HepG2 (cell line): ENCODE measurements at regions not wholly inside any gene's neighbourhood (a gene's known extent, or its start where the extent isn't known, plus 50 kb on each side); places are given as distances from the start of the nearest gene placed in this dataset.
"Not testable (repeated sequence)": the region's sequence is repeated elsewhere in the genome, so short reads cannot be mapped to it uniquely, and the experiment has no call there.

ENCODE experiments used
- ATAC-seq: fragments of 200-7000 bp; cut with Tn5 transposase; 3 replicates; pipeline ENCODE4 v1.9.1; 2020; ENCODE audit warnings: mild to moderate bottlenecking, moderate library complexity
- BruUV-seq: library from RNA; stranded (reverse); fragments of 400-500 nt; replicated peaks from 2 replicates; lab custom pipeline; 2021; lab: Mats Ljungman, UMichigan
- CTCF ChIA-PET: fragments of 300-600 bp; formaldehyde crosslinking; extraction: SDS; loops from one replicate; lab custom pipeline; 2021; ENCODE audit warnings: low total read pairs, inconsistent platforms, low intra/inter-chr PET ratio; lab: Yijun Ruan, JAX
- POLR2A ChIA-PET: fragments of 350-600 bp; sonication (Branson Sonifier 250); formaldehyde crosslinking; loops from one replicate; lab custom pipeline; 2020; ENCODE audit warnings: antibody characterized with exemption, inconsistent platforms; lab: Yijun Ruan, JAX
- DNase-seq: peaks from one replicate; pipeline ENCODE4 v3.0.0-alpha.2; 2015; ENCODE audit warnings: low spot score
- FAIRE-seq: peaks from 3 replicates; lab custom pipeline; 2011; peaks lifted over from hg19 to GRCh38; lab: Jason Lieb, UNC
- H2AFZ ChIP-seq: one replicate; pipeline ENCODE4 v1.6.1; 2011; ENCODE audit warnings: low read length, inconsistent platforms
- H3K27ac ChIP-seq: fragments of 300-600 bp; 3 replicates; pipeline ENCODE4 v1.8.0; 2011; ENCODE audit warnings: mixed run types, mild to moderate bottlenecking, mixed read lengths, low read length, inconsistent platforms; ENCODE audit not compliant: insufficient read depth; ENCODE audit errors: extremely low read length
- H3K27me3 ChIP-seq, 2 experiments: fragments of 200-600 bp in 1 of 2; 2 replicates in 1 of 2; 3 replicates in 1 of 2; pipeline versions ENCODE4 v1.6.0 to v1.8.0; 2011; ENCODE audit warnings: low read length in 2 of 2, mild to moderate bottlenecking in 2 of 2, moderate library complexity in 2 of 2, inconsistent platforms in 1 of 2; ENCODE audit not compliant: insufficient read depth in 2 of 2, control insufficient read depth in 1 of 2
- H3K36me3 ChIP-seq, 2 experiments: fragments of 200-600 bp in 1 of 2; replicated peaks in 1 of 2; 2 replicates in 1 of 2; 3 replicates in 1 of 2; pipeline versions ENCODE4 v1.5.1 to v1.8.0; 2011; ENCODE audit warnings: low read length in 2 of 2, inconsistent platforms in 1 of 2; ENCODE audit not compliant: insufficient read depth in 2 of 2, control insufficient read depth in 1 of 2
- H3K4me1 ChIP-seq: 2 replicates; pipeline ENCODE4 v1.5.1; 2012; ENCODE audit warnings: low read length, inconsistent platforms; ENCODE audit not compliant: insufficient read depth
- H3K4me2 ChIP-seq: 2 replicates; pipeline ENCODE4 v1.6.0; 2011; ENCODE audit warnings: low read depth, low read length, inconsistent platforms
- H3K4me3 ChIP-seq, 3 experiments: fragments of 200-600 bp in 1 of 3; sonication (generic), shearing (Covaris generic) in 1 of 3; replicated peaks in 1 of 3; 2 replicates each; pipeline ENCODE4 v1.5.1; 2011 to 2016; ENCODE audit warnings: low read length in 3 of 3, inconsistent platforms in 2 of 3, low read depth in 2 of 3, mild to moderate bottlenecking in 2 of 3, control low read depth in 1 of 3, mixed read lengths in 1 of 3; ENCODE audit not compliant: insufficient read depth in 1 of 3
- H3K79me2 ChIP-seq: one replicate; pipeline ENCODE4 v1.6.1; 2011; ENCODE audit warnings: low read length, inconsistent platforms; ENCODE audit not compliant: insufficient read depth
- H3K9ac ChIP-seq: 2 replicates; pipeline ENCODE4 v1.6.0; 2011; ENCODE audit warnings: mild to moderate bottlenecking, low read depth, low read length, inconsistent platforms; ENCODE audit not compliant: insufficient read depth
- H3K9me3 ChIP-seq: 2 replicates; pipeline ENCODE4 v1.5.1; 2012; ENCODE audit warnings: mild to moderate bottlenecking, low read length
- H4K20me1 ChIP-seq: 2 replicates; pipeline ENCODE4 v1.6.0; 2011; ENCODE audit warnings: inconsistent platforms, mild to moderate bottlenecking, low read length, moderate library complexity; ENCODE audit not compliant: insufficient read depth
- HMG20B ChIP-seq: conservative IDR thresholded peaks from 2 replicates; pipeline ENCODE4 v1.6.1; 2016; ENCODE audit warnings: missing genetic modification reagents, missing compliant biosample characterization
- HNRNPUL1 ChIP-seq: fragments of 200-400 bp; formaldehyde crosslinking; IDR thresholded peaks from 2 replicates; pipeline ENCODE4 v1.6.1; 2017; ENCODE audit warnings: low read depth, mild to moderate bottlenecking, low read length, moderate library complexity
- KDM4B ChIP-seq: sonication (generic); formaldehyde crosslinking; IDR thresholded peaks from 2 replicates; pipeline ENCODE4 v1.4.0; 2020; ENCODE audit warnings: missing genetic modification reagents
- NPAS2 ChIP-seq: sonication (generic); formaldehyde crosslinking; IDR thresholded peaks from 2 replicates; pipeline ENCODE4 v1.8.0; 2022; ENCODE audit warnings: mild to moderate bottlenecking, missing genetic modification reagents, borderline replicate concordance
- SAP130 ChIP-seq: IDR thresholded peaks from 2 replicates; pipeline ENCODE4 v1.6.1; 2016; ENCODE audit warnings: low read depth
- SNAPC4 ChIP-seq: sonication (generic); formaldehyde crosslinking; IDR thresholded peaks from 2 replicates; pipeline ENCODE4 v1.4.0; 2020; ENCODE audit warnings: mild to moderate bottlenecking, missing genetic modification reagents
- TAF1 ChIP-seq: sonication (generic); formaldehyde crosslinking; IDR thresholded peaks from 2 replicates; pipeline ENCODE4 v1.4.0; 2020; ENCODE audit warnings: missing genetic modification reagents
- ZBTB42 ChIP-seq: sonication (generic); formaldehyde crosslinking; IDR thresholded peaks from 2 replicates; pipeline ENCODE4 v1.5.0; 2020; ENCODE audit warnings: mild to moderate bottlenecking, missing genetic modification reagents
- ZFP62 ChIP-seq: sonication (generic); formaldehyde crosslinking; IDR thresholded peaks from 2 replicates; pipeline ENCODE4 v1.4.0; 2020; ENCODE audit warnings: missing genetic modification reagents
- ZNF7 ChIP-seq: IDR thresholded peaks from 2 replicates; pipeline ENCODE4 v1.6.1; 2016; ENCODE audit warnings: missing biosample characterization, missing genetic modification reagents
- WGBS: methylation state at CpG from one replicate; pipeline ENCODE4 v1.1.6; 2017; ENCODE audit warnings: low lambda C conversion rate; 5-methylcytosine and 5-hydroxymethylcytosine counted together
- in situ Hi-C: cut with HindIII; loops from 2 replicates; pipeline ENCODE4 v1.10.0; 2017; ENCODE audit warnings: low pct_unique_long_range_greater_than_20kb; ENCODE audit not compliant: extremely low pct_ligation_motif_present
- intact Hi-C: fragments of 100-400 bp; cut with micrococcal nuclease; formaldehyde crosslinking; loops from one replicate; pipeline ENCODE4 v1.10.0; 2022; ENCODE audit not compliant: unreplicated experiment

GRCh38 chr3:79953591-79954101, 185.8 kb upstream of the ROBO1 start (continued):
- TF ChIP-seq SNAPC4 (CRISPR knock-in tag) (no peak), ZBTB42 (CRISPR knock-in tag) (no peak), TAF1 (CRISPR knock-in tag) (no peak), ZFP62 (no peak), KDM4B (CRISPR knock-in tag) (no peak), HNRNPUL1 (no peak), NPAS2 (CRISPR knock-in tag) (no peak), HMG20B (CRISPR knock-in tag) (no peak), ZNF7 (CRISPR knock-in tag) (no peak), SAP130 (CRISPR knock-in tag) (no peak)

- POLR2A ChIA-PET, intact Hi-C loops, H3K9me3 ChIP-seq, FAIRE-seq, H4K20me1 ChIP-seq, H2AFZ ChIP-seq, H3K27me3 ChIP-seq, H3K4me3 ChIP-seq, H3K9ac ChIP-seq, H3K79me2 ChIP-seq, H3K36me3 ChIP-seq, in situ Hi-C loops, ATAC-seq, DNase-seq, BruUV-seq, H3K27ac ChIP-seq, H3K4me2 ChIP-seq, H3K4me1 ChIP-seq, CTCF ChIA-PET: not testable (repeated sequence)
- WGBS = no CpG with 5 or more reads among the region's 23 CpGs
Measured at GRCh38 chr3:79951426-79951825, 183.6 kb upstream of the ROBO1 start.
